ENCODE measurements at regions not wholly inside any gene's neighbourhood (a gene's known extent, or its start where the extent isn't known, plus 50 kb on each side); places are given as distances from the start of the nearest gene placed in this dataset.

GRCh38 chr3:157594413-157594812 is 91.2 kb upstream of the VEPH1 start:
- TF ChIP-seq CTCF (IDR thresholded peaks at IDR 0.05) (no peak), POLR2A (IDR thresholded peaks at IDR 0.05) (no peak)
